ENCODE measurements at regions not wholly inside any gene's neighbourhood (a gene's known extent, or its start where the extent isn't known, plus 50 kb on each side); places are given as distances from the start of the nearest gene placed in this dataset.
"Not testable (repeated sequence)": the region's sequence is repeated elsewhere in the genome, so short reads cannot be mapped to it uniquely, and the experiment has no call there.

DNA sequence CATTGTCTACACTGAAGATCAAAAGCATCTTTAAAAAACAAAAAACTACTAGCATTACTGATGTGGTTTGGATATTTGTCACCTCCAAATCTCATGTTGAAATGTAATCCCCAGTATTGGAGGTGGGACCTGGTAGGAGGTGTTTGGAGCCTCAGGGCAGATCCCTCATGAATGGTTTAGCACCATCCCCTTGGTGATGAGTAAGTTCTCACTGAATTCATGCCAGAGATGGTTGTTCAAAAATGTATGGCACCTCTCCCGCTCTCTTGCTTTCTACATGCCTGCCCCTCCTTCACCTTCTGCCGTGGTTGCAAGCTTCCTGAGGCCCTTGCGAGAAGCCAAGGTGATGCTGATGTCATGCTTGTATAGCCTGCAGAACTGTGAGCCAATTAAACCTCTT lies 136.6 kb upstream of the FHIT start:
- H3K4me1 ChIP-seq (ENCODE audit: control insufficient read depth, insufficient read depth, low read length), result no peaks in the 10 kb centered on the region
- ChIA-PET POLR2A (no interaction called here), CTCF (no interaction called here)

DNA sequence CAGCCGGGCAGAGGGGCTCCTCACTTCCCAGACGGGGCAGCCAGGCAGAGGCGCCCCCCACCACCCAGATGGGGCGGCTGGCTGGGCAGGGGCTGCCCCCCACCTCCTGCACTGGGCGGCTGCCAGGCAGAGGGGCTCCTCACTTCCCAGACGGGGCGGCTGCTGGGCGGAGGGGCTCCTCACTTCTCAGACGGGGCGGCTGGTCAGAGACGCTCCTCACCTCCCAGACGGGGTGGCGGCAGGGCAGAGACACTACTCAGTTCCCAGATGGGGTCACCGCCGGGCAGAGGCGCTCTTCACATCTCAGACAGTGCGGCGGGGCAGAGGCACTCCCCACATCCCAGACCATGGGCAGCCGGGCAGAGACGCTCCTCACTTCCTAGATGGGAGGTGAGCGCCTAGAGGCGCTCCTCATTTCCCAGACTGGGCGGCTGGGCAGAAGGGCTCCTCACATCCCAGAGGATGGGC lies 142.3 kb upstream of the FHIT start:
- H3K4me3 ChIP-seq (ENCODE audit: low read depth, low read length); H3K27ac ChIP-seq (ENCODE audit: extremely low read depth, low read depth, low read length); H3K4me1 ChIP-seq (ENCODE audit: control insufficient read depth, insufficient read depth, low read length); CTCF ChIA-PET; H3K9me3 ChIP-seq (ENCODE audit: control insufficient read depth, insufficient read depth, low read depth, low read length); H3K36me3 ChIP-seq (ENCODE audit: control insufficient read depth in 2 of 2, insufficient read depth in 1 of 2, low read length in 2 of 2); POLR2A ChIA-PET: not testable (repeated sequence)

More for the DNA sequence above, 136.6 kb upstream of the FHIT start:
- no peaks in the 10 kb centered on the region for H3K9me3 ChIP-seq (ENCODE audit: control insufficient read depth, insufficient read depth, low read depth, low read length)
- TF ChIP-seq ZSCAN30 (tag by site-specific recombination; IDR thresholded peaks at IDR 0.05) (no peak), ZNF777 (tag by site-specific recombination; IDR thresholded peaks at IDR 0.05; ENCODE audit: borderline replicate concordance) (no peak), ZNF701 (tag by site-specific recombination; IDR thresholded peaks at IDR 0.05) (no peak), ZNF184 (tag by site-specific recombination; IDR thresholded peaks at IDR 0.05) (no peak), ZNF121 (tag by site-specific recombination; IDR thresholded peaks at IDR 0.05) (no peak), GLIS2 (tag by site-specific recombination; IDR thresholded peaks at IDR 0.05) (no peak), ZSCAN5A (tag by site-specific recombination; IDR thresholded peaks at IDR 0.05) (no peak), ZNF558 (tag by site-specific recombination; IDR thresholded peaks at IDR 0.05) (no peak), ZIC2 (tag by site-specific recombination; IDR thresholded peaks at IDR 0.05) (no peak), ZNF521 (tag by site-specific recombination; IDR thresholded peaks at IDR 0.05) (no peak), ZNF660 (tag by site-specific recombination; IDR thresholded peaks at IDR 0.05) (no peak), KLF1 (tag by site-specific recombination; IDR thresholded peaks at IDR 0.05) (no peak), ZNF768 (tag by site-specific recombination; IDR thresholded peaks at IDR 0.05) (no peak), BCL11A (tag by site-specific recombination; IDR thresholded peaks at IDR 0.05; ENCODE audit: low read depth) (no peak), YY2 (tag by site-specific recombination; IDR thresholded peaks at IDR 0.05) (no peak), ZNF544 (tag by site-specific recombination; IDR thresholded peaks at IDR 0.05) (no peak), ZEB2 (tag by site-specific recombination; IDR thresholded peaks at IDR 0.05) (no peak)
- H3K4me3 ChIP-seq (ENCODE audit: low read depth, low read length), result no peak overlapping the region
- no peaks in the 10 kb centered on the region for H3K36me3 ChIP-seq (ENCODE audit: control insufficient read depth in 2 of 2, insufficient read depth in 1 of 2, low read length in 2 of 2)
- H3K27ac ChIP-seq (ENCODE audit: extremely low read depth, low read depth, low read length), result no peak overlapping the region

DNA sequence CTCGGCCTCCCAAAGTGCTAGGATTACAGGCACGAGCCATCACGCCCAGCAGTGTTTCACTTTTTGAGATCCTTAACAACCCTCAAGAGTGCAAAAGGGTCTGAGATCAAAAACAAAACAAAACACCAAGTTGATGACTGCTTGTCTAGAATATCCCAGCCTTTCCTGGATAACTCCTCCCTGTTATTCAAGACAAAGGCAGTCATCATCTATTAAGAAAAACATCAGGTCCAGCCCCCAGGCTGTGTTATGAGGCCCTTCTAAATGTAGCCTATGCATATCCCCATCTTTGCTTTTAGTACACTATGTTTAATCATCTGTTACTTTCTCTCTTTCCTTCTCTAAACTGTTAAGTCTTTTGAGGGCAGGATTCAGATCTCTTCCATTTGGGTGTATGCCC lies 150.1 kb upstream of the FHIT start:
- TF ChIP-seq SALL2 (tag by site-specific recombination; IDR thresholded peaks at IDR 0.05; ENCODE audit: borderline replicate concordance), result no peak
- no peak overlapping the region for H3K4me3 ChIP-seq (ENCODE audit: low read depth, low read length)
- H3K36me3 ChIP-seq (ENCODE audit: control insufficient read depth in 2 of 2, insufficient read depth in 1 of 2, low read length in 2 of 2), result no peaks in the 10 kb centered on the region
- H3K27ac ChIP-seq (ENCODE audit: extremely low read depth, low read depth, low read length), result no peak overlapping the region
- ChIA-PET POLR2A (no interaction called here), CTCF (no interaction called here)
- H3K9me3 ChIP-seq (ENCODE audit: control insufficient read depth, insufficient read depth, low read depth, low read length), result no peaks in the 10 kb centered on the region
- no peaks in the 10 kb centered on the region for H3K4me1 ChIP-seq (ENCODE audit: control insufficient read depth, insufficient read depth, low read length)

- no peaks in the 10 kb centered on the region for H3K4me1 ChIP-seq (ENCODE audit: control insufficient read depth, insufficient read depth, low read length)
- no peaks in the 10 kb centered on the region for H3K36me3 ChIP-seq (ENCODE audit: control insufficient read depth in 2 of 2, insufficient read depth in 1 of 2, low read length in 2 of 2)
- H3K27ac ChIP-seq (ENCODE audit: extremely low read depth, low read depth, low read length), result no peak overlapping the region
- TF ChIP-seq ZEB2 (tag by site-specific recombination; IDR thresholded peaks at IDR 0.05), result no peak
- TF ChIP-seq ZNF529 (tag by site-specific recombination; IDR thresholded peaks at IDR 0.05; ENCODE audit: insufficient replicate concordance), result no peak
- TF ChIP-seq GLI4 (tag by site-specific recombination; IDR thresholded peaks at IDR 0.05), result no peak
- no peak for TF ChIP-seq ZXDB (tag by site-specific recombination; IDR thresholded peaks at IDR 0.05)
- TF ChIP-seq, protein P1, sequence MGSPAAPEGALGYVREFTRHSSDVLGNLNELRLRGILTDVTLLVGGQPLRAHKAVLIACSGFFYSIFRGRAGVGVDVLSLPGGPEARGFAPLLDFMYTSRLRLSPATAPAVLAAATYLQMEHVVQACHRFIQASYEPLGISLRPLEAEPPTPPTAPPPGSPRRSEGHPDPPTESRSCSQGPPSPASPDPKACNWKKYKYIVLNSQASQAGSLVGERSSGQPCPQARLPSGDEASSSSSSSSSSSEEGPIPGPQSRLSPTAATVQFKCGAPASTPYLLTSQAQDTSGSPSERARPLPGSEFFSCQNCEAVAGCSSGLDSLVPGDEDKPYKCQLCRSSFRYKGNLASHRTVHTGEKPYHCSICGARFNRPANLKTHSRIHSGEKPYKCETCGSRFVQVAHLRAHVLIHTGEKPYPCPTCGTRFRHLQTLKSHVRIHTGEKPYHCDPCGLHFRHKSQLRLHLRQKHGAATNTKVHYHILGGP (tag by site-specific recombination; IDR thresholded peaks at IDR 0.05), result no peak
- no peak for TF ChIP-seq ZNF701 (tag by site-specific recombination; IDR thresholded peaks at IDR 0.05)
- TF ChIP-seq, protein P2, sequence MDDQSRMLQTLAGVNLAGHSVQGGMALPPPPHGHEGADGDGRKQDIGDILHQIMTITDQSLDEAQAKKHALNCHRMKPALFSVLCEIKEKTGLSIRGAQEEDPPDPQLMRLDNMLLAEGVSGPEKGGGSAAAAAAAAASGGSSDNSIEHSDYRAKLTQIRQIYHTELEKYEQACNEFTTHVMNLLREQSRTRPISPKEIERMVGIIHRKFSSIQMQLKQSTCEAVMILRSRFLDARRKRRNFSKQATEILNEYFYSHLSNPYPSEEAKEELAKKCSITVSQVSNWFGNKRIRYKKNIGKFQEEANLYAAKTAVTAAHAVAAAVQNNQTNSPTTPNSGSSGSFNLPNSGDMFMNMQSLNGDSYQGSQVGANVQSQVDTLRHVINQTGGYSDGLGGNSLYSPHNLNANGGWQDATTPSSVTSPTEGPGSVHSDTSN (CRISPR knock-in tag; IDR thresholded peaks at IDR 0.05), result no peak
- no peak for TF ChIP-seq ZNF658 (tag by site-specific recombination; IDR thresholded peaks at IDR 0.05)
- TF ChIP-seq, protein P3, sequence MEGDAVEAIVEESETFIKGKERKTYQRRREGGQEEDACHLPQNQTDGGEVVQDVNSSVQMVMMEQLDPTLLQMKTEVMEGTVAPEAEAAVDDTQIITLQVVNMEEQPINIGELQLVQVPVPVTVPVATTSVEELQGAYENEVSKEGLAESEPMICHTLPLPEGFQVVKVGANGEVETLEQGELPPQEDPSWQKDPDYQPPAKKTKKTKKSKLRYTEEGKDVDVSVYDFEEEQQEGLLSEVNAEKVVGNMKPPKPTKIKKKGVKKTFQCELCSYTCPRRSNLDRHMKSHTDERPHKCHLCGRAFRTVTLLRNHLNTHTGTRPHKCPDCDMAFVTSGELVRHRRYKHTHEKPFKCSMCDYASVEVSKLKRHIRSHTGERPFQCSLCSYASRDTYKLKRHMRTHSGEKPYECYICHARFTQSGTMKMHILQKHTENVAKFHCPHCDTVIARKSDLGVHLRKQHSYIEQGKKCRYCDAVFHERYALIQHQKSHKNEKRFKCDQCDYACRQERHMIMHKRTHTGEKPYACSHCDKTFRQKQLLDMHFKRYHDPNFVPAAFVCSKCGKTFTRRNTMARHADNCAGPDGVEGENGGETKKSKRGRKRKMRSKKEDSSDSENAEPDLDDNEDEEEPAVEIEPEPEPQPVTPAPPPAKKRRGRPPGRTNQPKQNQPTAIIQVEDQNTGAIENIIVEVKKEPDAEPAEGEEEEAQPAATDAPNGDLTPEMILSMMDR (tag by site-specific recombination; IDR thresholded peaks at IDR 0.05), result no peak
- no peaks in the 10 kb centered on the region for H3K9me3 ChIP-seq (ENCODE audit: control insufficient read depth, insufficient read depth, low read depth, low read length)
- ChIA-PET CTCF (no interaction called here), POLR2A (no interaction called here)
- no peak overlapping the region for H3K4me3 ChIP-seq (ENCODE audit: low read depth, low read length)
Observed at GRCh38 chr3:61407397-61407796, 154.0 kb upstream of the PTPRG start.

Data from HEK293 (cell line).